ENCODE measurements at regions not wholly inside any gene's neighbourhood (a gene's known extent, or its start where the extent isn't known, plus 50 kb on each side); places are given as distances from the start of the nearest gene placed in this dataset.

GRCh38 chr11:42172441-42172840 is 713.0 kb upstream of the LRRC4C start:
- DNase-seq (no peak), ATAC-seq (ENCODE audit: insufficient read depth, low read depth) (no peak)
- Histone ChIP-seq H3K27ac (ENCODE audit: low read length) (no peak overlapping the region), H3K9ac (ENCODE audit: low read depth, low read length) (no peak overlapping the region), H3K36me3 (ENCODE audit: insufficient read depth, low read length) (no peaks in the 10 kb centered on the region), H3K4me1 (ENCODE audit: insufficient read depth, low read length) (no peaks in the 10 kb centered on the region), H2AFZ (ENCODE audit: low read depth, low read length) (no peak overlapping the region), H3K4me2 (ENCODE audit: insufficient read depth, low read length) (no peak overlapping the region), H3K4me3 (ENCODE audit: low read depth in 1 of 2, low read length in 2 of 2) (no peak overlapping the region), H3K79me2 (ENCODE audit: insufficient read depth, low read length) (no peaks in the 10 kb centered on the region), H3K9me3 (ENCODE audit: insufficient read depth, low read length, severe bottlenecking) (no peaks in the 10 kb centered on the region), H4K20me1 (ENCODE audit: insufficient read depth, low read length) (no peaks in the 10 kb centered on the region), H3K27me3 (ENCODE audit: insufficient read depth, low read length, poor library complexity) (no peaks in the 10 kb centered on the region)
- TF ChIP-seq CTCF (IDR thresholded peaks at IDR 0.05; ENCODE audit: borderline replicate concordance, extremely low read depth, low read length, poor library complexity, severe bottlenecking) = no peak
- no peak for TF ChIP-seq EZH2 (IDR thresholded peaks at IDR 0.05; ENCODE audit: borderline replicate concordance, low read depth, low read length, severe bottlenecking)

- DNase-seq (no peak), ATAC-seq (ENCODE audit: insufficient read depth, low read depth) (no peak)
- no peaks in the 10 kb centered on the region for H3K36me3 ChIP-seq (ENCODE audit: insufficient read depth, low read length)
- no peaks in the 10 kb centered on the region for H3K9me3 ChIP-seq (ENCODE audit: insufficient read depth, low read length, severe bottlenecking)
- no peaks in the 10 kb centered on the region for H3K27me3 ChIP-seq (ENCODE audit: insufficient read depth, low read length, poor library complexity)
- H2AFZ ChIP-seq (ENCODE audit: low read depth, low read length) = no peak overlapping the region
- H3K4me1 ChIP-seq (ENCODE audit: insufficient read depth, low read length) = no peaks in the 10 kb centered on the region
- H3K79me2 ChIP-seq (ENCODE audit: insufficient read depth, low read length) = no peaks in the 10 kb centered on the region
- H3K27ac ChIP-seq (ENCODE audit: low read length) = no peak overlapping the region
- H3K4me2 ChIP-seq (ENCODE audit: insufficient read depth, low read length) = no peak overlapping the region
- H3K4me3 ChIP-seq (ENCODE audit: low read depth in 1 of 2, low read length in 2 of 2) = no peak overlapping the region
- TF ChIP-seq CTCF (IDR thresholded peaks at IDR 0.05; ENCODE audit: borderline replicate concordance, extremely low read depth, low read length, poor library complexity, severe bottlenecking) (no peak), EZH2 (IDR thresholded peaks at IDR 0.05; ENCODE audit: borderline replicate concordance, low read depth, low read length, severe bottlenecking) (no peak)
- no peaks in the 10 kb centered on the region for H4K20me1 ChIP-seq (ENCODE audit: insufficient read depth, low read length)
- H3K9ac ChIP-seq (ENCODE audit: low read depth, low read length) = no peak overlapping the region
Observed at GRCh38 chr11:42175203-42175602, 715.8 kb upstream of the LRRC4C start.

GRCh38 chr11:42179216-42179615 is 719.8 kb upstream of the LRRC4C start:
- ATAC-seq (ENCODE audit: insufficient read depth, low read depth) (no peak), DNase-seq (no peak)
- Histone ChIP-seq H3K4me1 (ENCODE audit: insufficient read depth, low read length) (no peaks in the 10 kb centered on the region), H2AFZ (ENCODE audit: low read depth, low read length) (no peak overlapping the region), H3K27ac (ENCODE audit: low read length) (no peak overlapping the region), H3K9ac (ENCODE audit: low read depth, low read length) (no peak overlapping the region), H3K4me2 (ENCODE audit: insufficient read depth, low read length) (no peak overlapping the region), H3K4me3 (ENCODE audit: low read depth in 1 of 2, low read length in 2 of 2) (no peak overlapping the region), H3K9me3 (ENCODE audit: insufficient read depth, low read length, severe bottlenecking) (no peaks in the 10 kb centered on the region), H3K79me2 (ENCODE audit: insufficient read depth, low read length) (no peaks in the 10 kb centered on the region), H4K20me1 (ENCODE audit: insufficient read depth, low read length) (no peaks in the 10 kb centered on the region), H3K36me3 (ENCODE audit: insufficient read depth, low read length) (no peaks in the 10 kb centered on the region), H3K27me3 (ENCODE audit: insufficient read depth, low read length, poor library complexity) (no peaks in the 10 kb centered on the region)
- TF ChIP-seq EZH2 (IDR thresholded peaks at IDR 0.05; ENCODE audit: borderline replicate concordance, low read depth, low read length, severe bottlenecking) = no peak
- TF ChIP-seq CTCF (IDR thresholded peaks at IDR 0.05; ENCODE audit: borderline replicate concordance, extremely low read depth, low read length, poor library complexity, severe bottlenecking) = no peak

Data from DND-41 (cell line).